Esophagus squamous epithelium (tissue), 4 donors: ENCODE measurements at regions not wholly inside any gene's neighbourhood (a gene's known extent, or its start where the extent isn't known, plus 50 kb on each side); places are given as distances from the start of the nearest gene placed in this dataset.

ENCODE experiments used
- CTCF ChIP-seq, 6 experiments: fragments of 450-650 bp in 4 of 6; fragments of 200-600 bp in 2 of 6; sonication (generic) in 2 of 6; IDR thresholded peaks; one replicate each; pipeline ENCODE4 v1.5.1; 2016 to 2019; ENCODE audit warnings: antibody characterized with exemption in 6 of 6, mild to moderate bottlenecking in 4 of 6, moderate library complexity in 4 of 6
- POLR2A ChIP-seq, 4 donors: fragments of 450-650 bp; IDR thresholded peaks; one replicate each; pipeline ENCODE4 v1.6.1; 2017; ENCODE audit warnings: antibody characterized with exemption in 4 of 4, mild to moderate bottlenecking in 4 of 4, moderate library complexity in 3 of 4

GRCh38 chr14:28138341-28138740 is 628.2 kb upstream of the FOXG1 start:
- TF ChIP-seq CTCF (IDR thresholded peaks at IDR 0.05) = no peak
- no peak for TF ChIP-seq POLR2A (IDR thresholded peaks at IDR 0.05)
